ENCODE measurements at regions not wholly inside any gene's neighbourhood (a gene's known extent, or its start where the extent isn't known, plus 50 kb on each side); places are given as distances from the start of the nearest gene placed in this dataset.
"Not testable (repeated sequence)": the region's sequence is repeated elsewhere in the genome, so short reads cannot be mapped to it uniquely, and the experiment has no call there.

DNA sequence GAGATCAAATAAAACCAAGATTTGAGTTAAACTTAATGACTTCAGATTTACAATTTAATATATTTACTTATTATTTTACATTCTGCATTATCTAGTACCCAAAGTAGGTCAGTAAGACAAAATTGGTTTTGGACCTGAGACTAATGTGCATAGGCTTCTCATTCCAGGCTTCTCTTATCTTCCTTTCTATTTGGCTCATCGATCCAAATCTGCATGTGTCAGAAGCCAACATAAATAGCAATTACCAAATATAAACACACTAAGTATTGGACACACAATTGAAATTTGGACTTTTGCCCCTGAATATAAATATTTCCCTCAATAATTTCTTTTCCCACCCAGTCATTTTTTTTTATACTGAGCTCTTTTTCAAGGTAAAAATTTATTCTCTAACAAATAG, 290.6 kb upstream of the ARHGEF26 start:
- DNase-seq (ENCODE audit: low read depth in 2 of 2), result no peak

DNA sequence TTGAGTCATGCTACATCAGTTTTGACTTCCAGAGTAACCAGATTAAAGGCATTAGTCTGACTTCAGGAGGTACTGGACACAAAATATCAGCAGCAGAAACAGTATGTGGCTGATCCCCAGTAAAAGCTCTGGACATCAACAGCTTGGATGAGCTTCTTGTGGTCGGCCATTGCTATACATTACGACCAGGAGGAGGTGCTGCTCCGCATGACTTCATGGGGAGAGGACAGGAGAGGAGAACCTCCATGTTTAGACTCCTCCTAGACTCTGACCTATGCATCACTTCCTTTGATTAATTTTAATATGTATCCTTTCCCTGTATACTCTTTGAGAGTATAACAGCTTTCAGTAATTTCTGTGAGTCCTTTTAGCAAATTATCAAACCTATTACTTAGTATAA, 285.6 kb upstream of the ARHGEF26 start:
- no peak for DNase-seq (ENCODE audit: low read depth in 2 of 2)

DNA sequence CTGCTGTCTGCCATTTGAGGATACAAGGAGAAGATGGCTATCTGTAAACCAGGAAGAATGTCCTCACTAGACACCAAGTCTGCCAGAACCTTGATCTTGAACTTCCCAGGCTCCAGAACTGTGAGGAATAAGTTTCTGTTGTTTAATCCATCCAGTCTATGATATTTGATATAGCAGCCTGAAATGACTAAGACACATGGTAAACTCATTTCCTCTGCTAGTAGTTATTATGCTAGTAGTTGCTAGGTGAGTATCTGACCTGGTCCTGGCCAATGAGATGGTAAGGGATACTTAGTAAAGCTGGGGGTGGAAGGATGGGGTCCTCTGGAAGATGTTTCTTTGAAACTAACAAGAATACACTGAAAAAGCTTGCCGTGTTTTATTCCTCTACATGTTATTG, 280.7 kb upstream of the ARHGEF26 start:
- DNase-seq (ENCODE audit: low read depth in 2 of 2), result no peak

DNA sequence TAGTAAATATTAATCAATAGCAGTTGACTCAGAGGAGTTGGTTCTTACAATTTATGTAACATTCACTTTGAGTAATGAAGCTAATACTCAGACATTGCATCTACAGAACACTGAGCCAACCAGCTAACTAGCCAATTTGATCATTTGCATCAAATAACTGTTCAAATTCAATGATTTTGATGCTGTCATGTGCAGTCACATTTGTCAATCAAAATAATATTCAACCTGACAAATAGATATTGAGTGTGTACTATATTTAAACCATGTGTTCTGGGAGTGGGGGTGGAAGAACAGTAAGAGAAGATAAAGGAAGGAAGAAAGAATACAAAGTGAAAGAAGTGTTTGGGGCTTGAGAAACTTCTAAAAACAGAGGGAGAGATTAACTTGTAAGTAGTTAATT, 277.2 kb upstream of the ARHGEF26 start:
- DNase-seq (ENCODE audit: low read depth in 2 of 2), result no peak

DNA sequence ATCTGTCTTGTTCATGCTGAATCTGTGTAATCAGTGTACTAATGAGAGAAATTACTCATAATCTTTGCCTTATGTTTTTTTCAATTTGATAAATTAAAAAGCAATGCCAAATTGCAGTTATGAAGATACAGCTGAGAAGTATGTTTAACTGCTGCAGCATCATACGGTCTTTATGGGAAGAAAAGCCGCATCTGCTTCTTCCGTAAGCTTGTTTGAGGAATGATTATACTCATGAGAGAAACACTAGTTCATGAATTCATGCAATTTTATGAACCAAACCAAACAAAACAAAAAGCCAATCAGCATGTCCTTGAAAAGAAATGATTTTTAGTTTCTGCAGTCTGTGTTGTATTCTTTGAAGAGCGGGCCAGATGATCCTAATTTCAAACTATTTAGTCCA, 275.9 kb upstream of the ARHGEF26 start:
- DNase-seq (ENCODE audit: low read depth in 2 of 2), result no peak

DNA sequence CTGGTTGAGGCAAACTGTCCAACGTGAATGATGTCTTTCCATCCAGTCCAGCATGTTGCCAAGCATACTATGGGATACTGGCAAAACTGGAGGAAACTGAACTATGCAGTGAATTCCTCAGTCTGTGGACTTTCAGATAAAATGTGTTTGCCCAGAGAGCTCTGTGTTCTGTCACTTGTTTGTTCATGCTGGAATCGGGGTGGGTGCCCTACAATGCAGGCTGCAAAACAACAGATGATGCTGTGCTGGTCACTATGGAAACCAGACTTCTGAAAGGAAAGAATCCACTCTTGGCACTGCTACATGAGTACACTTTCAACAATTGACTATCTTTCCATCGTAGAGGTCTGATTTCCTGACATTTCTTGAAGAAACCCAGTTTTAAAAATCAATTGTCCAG, 272.5 kb upstream of the ARHGEF26 start:
- DNase-seq (ENCODE audit: low read depth in 2 of 2), result no peak

DNA sequence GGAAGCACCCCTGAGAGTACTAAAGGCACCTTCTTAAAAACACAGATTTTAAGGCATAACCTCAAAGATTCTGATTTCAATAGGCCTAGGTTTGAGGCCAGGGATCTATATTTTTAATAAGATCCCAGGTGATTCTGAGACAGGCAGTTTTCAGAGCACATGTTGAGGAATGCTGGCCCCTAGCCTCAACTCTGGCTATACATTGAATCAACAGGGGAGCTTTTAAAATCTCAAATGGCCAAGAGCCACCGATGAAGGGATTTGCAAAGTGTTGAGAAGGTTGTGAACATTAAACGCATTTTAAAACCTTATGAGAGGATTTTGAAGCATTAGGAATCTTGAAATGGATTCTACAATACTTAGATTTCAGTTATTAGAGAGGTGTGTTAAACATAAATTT, 268.8 kb upstream of the ARHGEF26 start:
- DNase-seq (ENCODE audit: low read depth in 2 of 2), result no peak

DNA sequence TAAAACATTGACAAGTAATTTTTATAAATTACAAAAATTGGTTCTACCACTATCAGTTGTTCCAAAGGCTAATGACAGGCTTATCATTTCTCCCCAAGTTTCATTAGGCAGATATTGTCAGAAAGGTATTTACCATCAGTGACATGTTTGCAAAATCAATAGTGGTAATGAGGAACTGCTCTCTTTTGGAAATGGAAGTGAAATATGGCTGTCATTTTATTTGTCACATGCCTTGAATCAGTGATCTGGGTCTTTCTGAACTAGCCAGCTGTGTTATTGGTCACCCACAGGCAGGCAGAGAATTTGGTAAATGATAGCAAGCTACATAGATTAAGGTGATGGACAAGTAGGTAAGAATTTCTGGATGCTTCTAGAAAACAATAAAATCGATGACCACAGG, 268.0 kb upstream of the ARHGEF26 start:
- no peak for DNase-seq (ENCODE audit: low read depth in 2 of 2)

DNA sequence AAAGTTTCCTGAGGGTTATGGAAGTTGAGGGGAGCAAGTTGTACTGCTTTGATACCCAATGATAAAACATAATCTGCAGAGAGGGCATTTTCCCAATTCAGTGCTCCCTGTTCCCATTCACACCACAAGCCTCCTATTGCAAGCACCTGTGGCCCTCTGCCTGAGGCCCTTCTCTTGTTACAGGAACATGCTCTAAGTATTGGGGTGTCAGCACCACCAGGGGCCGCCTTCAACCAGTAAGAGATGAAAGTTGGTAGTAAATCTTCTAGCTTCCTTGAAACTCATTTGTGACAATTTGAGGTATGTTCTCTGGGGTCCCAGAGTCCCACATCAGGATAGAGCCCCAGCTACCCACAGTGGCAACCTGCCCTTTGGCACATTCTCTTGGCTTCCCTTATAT, 265.4 kb upstream of the ARHGEF26 start:
- no peak for DNase-seq (ENCODE audit: low read depth in 2 of 2)

DNA sequence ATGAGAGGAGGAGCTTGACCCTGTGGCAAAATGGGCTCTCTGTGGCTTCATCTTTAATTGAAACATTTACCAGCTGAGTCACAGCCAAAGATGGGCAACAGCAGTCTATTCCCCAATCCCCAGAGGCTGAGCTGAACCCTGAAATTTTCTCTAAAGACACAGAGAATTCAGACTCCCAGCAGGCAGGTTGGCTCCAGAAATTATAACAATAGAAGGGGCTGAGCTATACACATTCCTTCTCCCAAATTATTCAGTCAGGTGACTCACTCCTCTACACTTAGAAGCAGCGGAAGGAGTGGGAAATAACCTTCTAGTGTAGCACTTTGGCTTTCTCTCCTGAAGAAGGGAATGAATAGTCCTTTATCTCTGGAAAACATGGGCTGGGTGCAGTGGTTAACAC, 264.3 kb upstream of the ARHGEF26 start:
- DNase-seq (ENCODE audit: low read depth in 2 of 2), result no peak

DNA sequence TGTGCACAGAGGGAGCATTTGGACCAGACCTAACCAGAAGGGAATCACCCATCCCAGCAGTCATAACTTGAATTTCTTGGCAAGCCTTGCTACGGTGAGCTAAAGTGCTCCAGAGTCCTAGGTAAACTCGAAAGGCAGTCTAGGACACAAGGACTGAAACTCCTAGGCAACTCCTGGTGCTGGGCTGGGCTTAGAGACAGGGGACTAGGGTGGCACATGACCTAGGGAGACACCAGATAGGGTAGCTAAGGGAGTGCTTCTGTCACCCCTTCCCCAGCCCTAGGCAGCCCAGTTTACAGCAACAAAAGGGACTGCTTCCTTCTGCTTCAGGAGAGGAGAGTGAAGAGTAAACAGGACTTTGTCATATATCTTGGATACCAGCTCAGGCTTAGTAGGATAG, 256.4 kb upstream of the ARHGEF26 start:
- DNase-seq (ENCODE audit: low read depth in 2 of 2), result no peak

DNA sequence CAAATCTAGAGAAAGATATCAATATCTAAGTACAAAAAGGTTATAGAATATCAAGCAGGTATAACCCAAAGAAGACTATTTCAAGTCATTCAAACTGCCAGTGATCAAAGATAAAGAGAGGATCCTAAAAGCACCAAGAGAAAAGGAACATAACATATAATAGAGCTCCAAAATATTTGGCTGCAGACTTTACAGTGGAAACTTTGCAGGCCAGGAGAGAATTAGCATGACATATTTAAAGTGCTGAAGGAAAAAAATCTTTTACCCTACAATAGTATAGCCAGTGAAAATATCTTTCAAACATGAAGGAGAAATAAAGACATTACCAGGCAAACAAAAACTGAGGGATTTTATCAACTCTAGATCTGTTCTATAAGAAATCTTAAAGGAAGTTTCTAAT, 254.3 kb upstream of the ARHGEF26 start:
- no peak for DNase-seq (ENCODE audit: low read depth in 2 of 2)

DNA sequence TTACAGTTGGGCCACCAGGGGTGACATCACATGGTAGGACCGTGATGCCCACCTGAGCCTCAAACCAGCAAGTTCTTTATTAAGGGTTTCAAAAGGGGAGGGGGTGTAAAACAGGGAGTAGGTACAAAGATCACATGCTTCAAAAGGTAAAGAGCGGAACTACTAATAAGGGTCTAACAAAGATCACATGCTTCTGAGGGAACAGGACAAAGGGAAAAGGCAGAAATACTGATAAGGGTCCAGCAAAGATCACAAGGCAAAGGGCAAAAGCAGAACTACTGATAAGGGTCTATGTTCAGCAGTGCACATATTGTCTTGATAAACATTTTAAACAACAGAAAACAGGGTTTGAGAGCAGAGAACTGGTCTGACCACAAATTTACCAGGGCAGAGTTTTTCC, 246.8 kb upstream of the ARHGEF26 start:
- not testable (repeated sequence) for DNase-seq (ENCODE audit: low read depth in 2 of 2)

DNA sequence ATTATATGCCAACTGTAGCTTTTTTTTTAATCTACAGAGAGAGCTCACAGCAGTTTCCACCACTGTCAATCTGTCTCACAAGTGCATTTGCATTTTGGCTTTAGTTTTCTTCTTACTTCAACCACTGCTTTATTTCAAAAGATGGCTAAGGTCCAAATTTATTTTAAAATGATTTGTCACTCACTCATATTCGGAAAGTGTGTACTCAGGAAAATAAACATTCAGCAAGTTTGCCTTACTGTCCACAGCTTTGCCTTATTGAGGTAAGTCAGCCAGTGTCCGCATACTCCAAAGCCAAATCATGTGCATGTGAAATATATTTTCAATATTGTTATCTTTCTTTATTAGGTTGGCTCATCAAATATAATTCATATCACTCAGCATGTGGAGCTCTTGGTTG, 240.7 kb upstream of the ARHGEF26 start:
- DNase-seq (ENCODE audit: low read depth in 2 of 2), result no peak

DNA sequence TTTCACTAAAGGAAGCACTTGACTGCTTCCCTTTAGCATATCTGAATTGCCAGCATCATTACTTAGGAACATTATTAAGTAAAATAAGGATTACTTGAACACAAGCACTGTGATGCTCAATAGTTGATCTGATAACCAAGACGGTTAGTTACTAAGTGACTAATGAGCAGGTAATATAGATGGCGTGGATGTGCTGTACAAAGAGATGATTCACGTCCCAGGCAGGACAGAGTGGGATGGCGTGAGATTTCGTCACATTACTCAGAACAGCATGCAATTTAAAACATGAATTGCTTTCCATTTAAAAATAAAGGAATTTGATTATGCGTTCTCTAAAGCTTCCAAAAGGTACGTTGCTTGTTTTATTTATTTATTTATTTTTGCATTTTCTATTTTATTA, 240.0 kb upstream of the ARHGEF26 start:
- no peak for DNase-seq (ENCODE audit: low read depth in 2 of 2)

DNA sequence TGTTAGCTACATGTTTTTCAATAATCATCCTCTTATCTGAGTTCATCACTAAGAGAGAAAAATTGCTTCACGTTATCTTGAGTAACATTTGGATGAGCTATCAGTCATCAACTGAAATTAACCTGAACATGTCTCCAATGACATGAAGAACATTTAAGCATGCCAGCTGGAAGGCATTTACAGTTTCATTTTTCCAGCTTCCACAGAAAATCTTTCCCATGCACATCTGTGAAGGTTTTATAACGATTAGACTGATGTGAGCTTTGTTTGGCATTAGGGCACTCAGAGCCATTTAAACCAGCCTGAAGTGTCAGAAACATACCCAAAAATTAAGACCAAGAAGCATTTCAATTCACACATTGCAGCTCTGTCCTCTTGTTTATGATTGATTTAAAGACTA, 235.8 kb upstream of the ARHGEF26 start:
- DNase-seq (ENCODE audit: low read depth in 2 of 2), result no peak

DNA sequence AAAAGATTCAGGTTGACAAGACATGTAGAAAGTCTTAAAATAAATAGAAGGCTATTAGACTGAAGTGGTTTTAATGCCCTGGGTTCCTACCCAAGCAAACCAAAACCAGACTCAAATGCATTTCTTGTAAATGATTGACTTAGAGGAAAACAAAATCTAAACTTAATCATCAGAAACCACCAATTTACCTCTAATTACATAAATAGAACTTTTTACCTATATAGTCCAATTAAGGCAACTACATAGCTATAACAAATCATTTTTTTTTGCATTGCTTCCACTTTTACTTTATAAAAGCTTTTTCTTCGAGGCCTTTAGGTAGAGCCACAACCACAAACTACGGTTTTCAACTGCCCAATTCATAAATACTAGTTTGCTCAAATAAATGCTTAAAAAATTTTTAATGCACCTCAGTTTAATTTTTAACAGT, 231.3 kb upstream of the ARHGEF26 start:
- no peak for DNase-seq (ENCODE audit: low read depth in 2 of 2)

DNA sequence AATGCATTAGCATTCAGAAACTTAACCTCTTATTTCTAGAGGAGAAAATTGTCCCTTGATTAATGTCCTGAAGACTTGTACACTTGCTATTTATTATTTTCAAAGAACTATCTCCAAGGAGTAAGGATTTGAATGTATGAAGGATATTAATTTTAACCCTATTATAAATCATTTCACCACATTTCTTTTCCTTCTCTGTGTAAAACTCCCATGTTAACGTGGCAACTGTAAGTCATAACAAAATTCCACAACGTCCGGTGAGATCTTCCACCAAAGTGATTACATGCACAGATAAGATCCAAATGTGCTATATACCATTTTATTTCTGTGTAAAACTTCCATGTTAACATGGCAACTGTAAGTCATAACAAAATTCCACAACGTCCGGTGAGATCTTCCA, 229.1 kb upstream of the ARHGEF26 start:
- DNase-seq (ENCODE audit: low read depth in 2 of 2), result peak; percentile 42

DNA sequence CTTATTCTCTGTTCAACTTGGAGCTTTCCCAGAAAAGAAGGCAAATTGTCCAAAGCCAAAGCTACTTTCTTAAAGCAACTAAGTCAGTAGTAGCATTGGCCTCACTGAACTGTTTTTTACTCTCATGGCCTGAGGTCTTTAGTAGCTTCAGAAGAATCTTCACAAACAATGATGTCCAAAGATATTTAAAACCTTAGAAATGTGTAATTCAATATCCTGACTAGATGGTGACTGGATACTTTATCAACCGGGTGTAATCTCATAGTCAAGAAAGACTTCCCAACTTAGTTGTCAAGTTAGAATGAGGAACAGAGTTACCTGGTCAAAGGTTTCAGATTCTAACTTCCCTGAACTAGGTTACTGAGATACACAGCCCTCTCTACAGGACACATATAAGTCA, 226.3 kb upstream of the ARHGEF26 start:
- DNase-seq (ENCODE audit: low read depth in 2 of 2), result no peak

DNA sequence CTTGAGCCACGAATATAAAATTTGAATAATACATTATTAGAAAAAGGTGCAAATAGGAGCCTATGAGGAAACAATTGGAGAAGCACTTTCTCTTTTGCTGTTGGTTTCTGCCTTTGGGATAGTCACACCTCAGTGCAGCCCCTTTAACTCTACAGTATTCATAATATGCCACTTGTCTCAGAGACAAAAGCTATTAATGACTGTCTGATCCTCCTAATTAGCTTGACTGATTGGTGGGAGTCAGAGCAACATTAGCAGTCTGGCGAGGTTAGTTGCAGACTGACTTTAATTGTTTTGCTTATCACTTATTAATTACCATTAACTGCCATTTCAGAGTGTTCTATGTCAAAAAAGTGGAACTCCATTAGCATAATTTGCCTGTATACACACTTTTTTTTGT, 225.0 kb upstream of the ARHGEF26 start:
- DNase-seq (ENCODE audit: low read depth in 2 of 2), result no peak

DNA sequence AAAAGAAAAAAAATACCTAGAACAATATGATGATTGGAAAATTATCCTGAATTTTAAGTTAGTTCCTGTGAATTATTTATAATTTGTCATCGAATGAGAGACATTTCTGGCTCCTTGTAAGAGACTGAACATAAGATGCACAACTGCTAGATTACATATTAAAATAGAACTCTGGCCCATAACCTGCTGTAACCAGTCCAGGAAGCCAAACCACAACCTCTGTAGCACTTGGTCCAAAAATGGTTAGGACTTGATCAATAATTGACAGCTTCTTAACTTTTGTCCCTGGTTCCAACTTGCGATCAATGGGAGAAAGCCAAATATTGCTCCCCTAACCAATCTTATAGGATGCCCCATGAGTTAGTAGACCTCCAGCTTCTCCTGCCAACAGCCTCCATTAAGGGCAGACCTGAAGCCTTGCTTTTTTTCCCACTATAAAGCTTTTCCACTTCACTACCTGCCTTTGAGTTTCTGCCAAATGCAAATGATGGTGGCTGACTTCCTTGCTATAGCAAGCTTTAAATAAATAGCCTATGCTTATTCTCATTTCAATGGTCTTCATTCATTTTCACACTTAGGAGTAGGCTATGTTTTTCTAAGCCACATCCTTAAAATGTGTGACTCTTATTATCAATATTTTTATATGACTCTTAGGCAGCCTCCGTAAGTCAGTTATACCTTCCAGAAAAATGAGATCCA, 224.0 kb upstream of the ARHGEF26 start:
- DNase-seq (ENCODE audit: low read depth in 2 of 2), result no peak

DNA sequence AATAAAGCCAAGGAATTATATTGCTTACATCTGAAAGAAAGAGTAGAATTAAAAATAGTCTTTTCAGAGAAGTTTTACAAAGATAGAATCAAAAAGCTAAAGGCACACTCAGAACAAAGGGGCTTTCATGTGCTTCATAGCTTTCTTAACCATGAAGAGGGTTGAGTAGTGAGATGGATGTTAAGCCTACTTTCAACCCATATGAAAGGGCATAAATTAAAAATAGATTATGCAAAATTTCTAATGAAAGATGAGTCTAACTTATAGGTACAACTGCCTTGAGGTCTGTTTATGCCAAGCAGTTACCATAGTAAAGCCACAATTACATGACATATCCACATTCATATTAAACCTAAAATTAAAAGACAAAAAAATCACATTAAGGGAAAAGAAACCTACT, 223.3 kb upstream of the ARHGEF26 start:
- no peak for DNase-seq (ENCODE audit: low read depth in 2 of 2)

DNA sequence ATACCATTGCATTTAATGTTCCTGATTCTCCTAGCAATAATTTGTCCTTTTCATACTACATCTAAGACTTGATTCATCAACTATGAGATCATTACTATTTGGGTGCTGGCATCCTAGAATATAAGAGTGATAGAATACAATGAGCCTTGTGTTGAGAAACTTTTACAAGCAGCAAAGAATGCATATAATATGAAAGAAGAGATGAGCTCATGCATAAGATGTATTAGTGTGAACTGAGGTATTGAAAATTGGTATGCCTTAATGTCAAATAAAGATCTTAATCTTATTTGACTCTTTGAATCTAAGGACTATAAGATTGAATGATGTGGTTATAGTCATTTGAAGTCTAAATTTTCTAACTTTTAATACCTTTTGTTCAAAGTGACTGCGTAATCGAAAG, 220.0 kb upstream of the ARHGEF26 start:
- DNase-seq (ENCODE audit: low read depth in 2 of 2), result no peak

DNA sequence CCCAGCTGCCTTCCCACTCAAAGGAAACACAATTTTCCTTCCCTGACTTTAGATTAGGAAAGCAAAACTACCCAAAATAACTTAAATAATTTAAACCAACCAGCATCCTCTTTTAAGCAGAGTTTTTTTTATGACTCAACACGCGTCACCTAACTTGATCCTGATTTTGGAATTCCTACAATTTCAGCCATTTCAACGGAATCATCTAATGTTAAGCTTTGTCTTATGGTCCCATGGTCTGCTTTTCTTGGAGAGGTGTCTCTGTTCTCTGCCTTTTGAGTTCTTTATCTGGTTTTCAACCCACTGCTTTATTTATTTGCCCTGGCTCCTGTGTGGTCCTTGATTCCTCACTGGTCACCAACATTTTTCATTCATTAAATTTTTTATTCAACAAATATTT, 219.2 kb upstream of the ARHGEF26 start:
- no peak for DNase-seq (ENCODE audit: low read depth in 2 of 2)
